Natural killer cell treated with Interleukin-12 subunit alpha and Interleukin-12 subunit beta and Interleukin-15 and Interleukin-18, amount 100 ng/mL, for 72 hours (primary cell): ENCODE measurements at regions not wholly inside any gene's neighbourhood (a gene's known extent, or its start where the extent isn't known, plus 50 kb on each side); places are given as distances from the start of the nearest gene placed in this dataset.
A peak's percentile ranks its signal among the peaks of the same experiment; 100 is the strongest.

ENCODE experiments used
- ATAC-seq, 2 donors: fragments of 150-1000 bp; cut with Tn5 transposase in 1 of 2; sonication (Bioruptor Pico), chemical (Tn5 transposase) in 1 of 2; 2 replicates each; pipeline ENCODE4 v1.10.0; 2021
- DNase-seq: peaks from one replicate; pipeline ENCODE4 v3.0.0; 2022; ENCODE audit warnings: low spot score
- H3K27ac Mint-ChIP-seq, 2 donors: 1 replicate in 1 of 2; 2 replicates in 1 of 2; pipeline ENCODE4 v1.8.0; 2022; ENCODE audit warnings: mixed read lengths in 2 of 2, mild to moderate bottlenecking in 1 of 2, moderate library complexity in 1 of 2
- H3K27me3 Mint-ChIP-seq, 2 donors: 1 replicate in 1 of 2; 2 replicates in 1 of 2; pipeline ENCODE4 v1.8.0; 2022; ENCODE audit warnings: mixed read lengths in 2 of 2
- H3K36me3 Mint-ChIP-seq: one replicate; pipeline ENCODE4 v1.8.0; 2022; ENCODE audit warnings: mixed read lengths
- H3K4me1 Mint-ChIP-seq, 2 donors: 1 replicate in 1 of 2; 2 replicates in 1 of 2; pipeline ENCODE4 v1.8.0; 2022; ENCODE audit warnings: low read depth in 2 of 2, mixed read lengths in 2 of 2, mild to moderate bottlenecking in 1 of 2
- H3K4me3 Mint-ChIP-seq: one replicate; pipeline ENCODE4 v1.8.0; 2022; ENCODE audit warnings: mixed read lengths
- H3K9me3 Mint-ChIP-seq: 2 replicates; pipeline ENCODE4 v1.8.0; 2022; ENCODE audit warnings: mixed read lengths

GRCh38 chr18:71729611-71730010 is 814.5 kb downstream of the CBLN2 start:
- H3K27ac Mint-ChIP-seq, result no peak overlapping the region
- H3K27me3 Mint-ChIP-seq, result no peaks in the 10 kb centered on the region
- no peak for DNase-seq
- ATAC-seq, result no peak
- H3K4me1 Mint-ChIP-seq, result no peaks in the 10 kb centered on the region
- peaks cover 5% of the 10 kb centered on the region for H3K36me3 Mint-ChIP-seq
- no peak overlapping the region for H3K4me3 Mint-ChIP-seq
- H3K9me3 Mint-ChIP-seq, result peaks cover 10% of the 10 kb centered on the region

GRCh38 chr18:71727909-71728308 is 816.2 kb downstream of the CBLN2 start:
- ATAC-seq, result no peak
- no peak for DNase-seq
- no peaks in the 10 kb centered on the region for H3K4me1 Mint-ChIP-seq

GRCh38 chr18:71725256-71725655 is 818.9 kb downstream of the CBLN2 start:
- Mint-ChIP-seq H3K4me1 (no peaks in the 10 kb centered on the region), H3K36me3 (peaks cover 5% of the 10 kb centered on the region), H3K4me3 (no peak overlapping the region), H3K27ac (no peak overlapping the region), H3K27me3 (no peaks in the 10 kb centered on the region), H3K9me3 (peaks cover 8% of the 10 kb centered on the region)
- no peak for DNase-seq
- no peak for ATAC-seq

More at GRCh38 chr18:71727909-71728308, 816.2 kb downstream of the CBLN2 start:
- peaks cover 8% of the 10 kb centered on the region for H3K9me3 Mint-ChIP-seq
- H3K36me3 Mint-ChIP-seq, result peaks cover 5% of the 10 kb centered on the region
- H3K4me3 Mint-ChIP-seq, result no peak overlapping the region
- H3K27me3 Mint-ChIP-seq, result no peaks in the 10 kb centered on the region
- H3K27ac Mint-ChIP-seq, result no peak overlapping the region

GRCh38 chr18:71707985-71708500 is 836.1 kb downstream of the CBLN2 start:
- H3K27ac Mint-ChIP-seq, result no peak overlapping the region
- no peaks in the 10 kb centered on the region for H3K27me3 Mint-ChIP-seq

GRCh38 chr18:71707400-71707799 is 836.7 kb downstream of the CBLN2 start:
- H3K27me3 Mint-ChIP-seq, result no peaks in the 10 kb centered on the region
- ATAC-seq, result no peak
- H3K4me3 Mint-ChIP-seq, result no peak overlapping the region
- DNase-seq, result no peak
- no peak overlapping the region for H3K27ac Mint-ChIP-seq
- peaks cover 16% of the 10 kb centered on the region for H3K9me3 Mint-ChIP-seq
- no peaks in the 10 kb centered on the region for H3K4me1 Mint-ChIP-seq
- no peaks in the 10 kb centered on the region for H3K36me3 Mint-ChIP-seq

More at GRCh38 chr18:71707985-71708500, 836.1 kb downstream of the CBLN2 start:
- Mint-ChIP-seq H3K4me1 (no peaks in the 10 kb centered on the region), H3K4me3 (no peak overlapping the region), H3K36me3 (no peaks in the 10 kb centered on the region), H3K9me3 (peaks cover 16% of the 10 kb centered on the region)
- ATAC-seq, result no peak
- DNase-seq, result no peak

- no peaks in the 10 kb centered on the region for H3K27me3 Mint-ChIP-seq
- no peak overlapping the region for H3K27ac Mint-ChIP-seq
- no peaks in the 10 kb centered on the region for H3K36me3 Mint-ChIP-seq
- H3K4me1 Mint-ChIP-seq, result no peaks in the 10 kb centered on the region
- H3K9me3 Mint-ChIP-seq, result peaks cover 9% of the 10 kb centered on the region
- ATAC-seq, result no peak
- no peak overlapping the region for H3K4me3 Mint-ChIP-seq
- no peak for DNase-seq
These were observed 854.6 kb downstream of the CBLN2 start for GRCh38 chr18:71689416-71690160.

- H3K27ac Mint-ChIP-seq, result no peak overlapping the region
- H3K27me3 Mint-ChIP-seq, result no peaks in the 10 kb centered on the region
- H3K9me3 Mint-ChIP-seq, result peaks cover 18% of the 10 kb centered on the region
- H3K36me3 Mint-ChIP-seq, result peaks cover 8% of the 10 kb centered on the region
- no peak overlapping the region for H3K4me3 Mint-ChIP-seq
- ATAC-seq, result no peak
- DNase-seq, result no peak
- no peaks in the 10 kb centered on the region for H3K4me1 Mint-ChIP-seq
These were observed 861.6 kb downstream of the CBLN2 start for GRCh38 chr18:71682591-71682990.

- Mint-ChIP-seq H3K9me3 (peaks cover 12% of the 10 kb centered on the region), H3K4me1 (no peaks in the 10 kb centered on the region), H3K27ac (no peak overlapping the region), H3K27me3 (no peaks in the 10 kb centered on the region), H3K4me3 (no peak overlapping the region), H3K36me3 (peaks cover under 1% of the 10 kb centered on the region)
- ATAC-seq (no peak), DNase-seq (no peak)
These were observed 866.0 kb downstream of the CBLN2 start for GRCh38 chr18:71678144-71678543.

GRCh38 chr18:71673954-71674353 is 870.2 kb downstream of the CBLN2 start:
- Mint-ChIP-seq H3K9me3 (peaks cover 12% of the 10 kb centered on the region), H3K4me1 (no peaks in the 10 kb centered on the region), H3K27me3 (no peaks in the 10 kb centered on the region), H3K4me3 (no peak overlapping the region), H3K36me3 (no peaks in the 10 kb centered on the region), H3K27ac (no peak overlapping the region)
- DNase-seq (no peak), ATAC-seq (peak in 1 of 2 donors; percentile 11)

GRCh38 chr18:71673498-71673897 is 870.6 kb downstream of the CBLN2 start:
- Mint-ChIP-seq H3K4me1 (no peaks in the 10 kb centered on the region), H3K36me3 (no peaks in the 10 kb centered on the region), H3K9me3 (peaks cover 14% of the 10 kb centered on the region), H3K27ac (no peak overlapping the region), H3K4me3 (no peak overlapping the region), H3K27me3 (no peaks in the 10 kb centered on the region)
- DNase-seq (no peak), ATAC-seq (peak in 1 of 2 donors; percentile 36)

GRCh38 chr18:71666481-71666880 is 877.7 kb downstream of the CBLN2 start:
- no peak overlapping the region for H3K4me3 Mint-ChIP-seq
- no peaks in the 10 kb centered on the region for H3K4me1 Mint-ChIP-seq
- H3K27ac Mint-ChIP-seq, result no peak overlapping the region
- DNase-seq (no peak), ATAC-seq (no peak)
- no peaks in the 10 kb centered on the region for H3K27me3 Mint-ChIP-seq
- no peaks in the 10 kb centered on the region for H3K36me3 Mint-ChIP-seq
- H3K9me3 Mint-ChIP-seq, result peaks cover 3% of the 10 kb centered on the region

- H3K27ac Mint-ChIP-seq, result no peak overlapping the region
- no peaks in the 10 kb centered on the region for H3K4me1 Mint-ChIP-seq
- DNase-seq, result no peak
- no peak for ATAC-seq
- no peaks in the 10 kb centered on the region for H3K36me3 Mint-ChIP-seq
- no peaks in the 10 kb centered on the region for H3K27me3 Mint-ChIP-seq
- peaks cover 7% of the 10 kb centered on the region for H3K9me3 Mint-ChIP-seq
- H3K4me3 Mint-ChIP-seq, result no peak overlapping the region
These were observed 879.0 kb downstream of the CBLN2 start for GRCh38 chr18:71665131-71665530.

GRCh38 chr18:71643822-71644221 is 900.3 kb downstream of the CBLN2 start:
- Mint-ChIP-seq H3K36me3 (no peaks in the 10 kb centered on the region), H3K4me1 (no peaks in the 10 kb centered on the region), H3K9me3 (peaks cover 6% of the 10 kb centered on the region), H3K27me3 (no peaks in the 10 kb centered on the region), H3K27ac (no peak overlapping the region), H3K4me3 (no peak overlapping the region)
- DNase-seq (no peak), ATAC-seq (no peak)

- no peaks in the 10 kb centered on the region for H3K36me3 Mint-ChIP-seq
- H3K27me3 Mint-ChIP-seq, result no peaks in the 10 kb centered on the region
- peaks cover 19% of the 10 kb centered on the region for H3K9me3 Mint-ChIP-seq
- no peak overlapping the region for H3K4me3 Mint-ChIP-seq
- H3K4me1 Mint-ChIP-seq, result no peaks in the 10 kb centered on the region
- ATAC-seq (no peak), DNase-seq (no peak)
- H3K27ac Mint-ChIP-seq, result no peak overlapping the region
These were observed 913.4 kb downstream of the CBLN2 start for GRCh38 chr18:71630696-71631095.
